GM19239 (cell line): ENCODE measurements at regions not wholly inside any gene's neighbourhood (a gene's known extent, or its start where the extent isn't known, plus 50 kb on each side); places are given as distances from the start of the nearest gene placed in this dataset.
A peak's percentile ranks its signal among the peaks of the same experiment; 100 is the strongest.

Experiments used
- DNase-seq: peaks from one replicate; pipeline ENCODE4 v3.0.0; 2011; ENCODE audit warnings: low spot score; ENCODE audit not compliant: insufficient read length
- FAIRE-seq: peaks from 2 replicates; lab custom pipeline; 2011; peaks lifted over from hg19 to GRCh38; lab: Jason Lieb, UNC

DNA sequence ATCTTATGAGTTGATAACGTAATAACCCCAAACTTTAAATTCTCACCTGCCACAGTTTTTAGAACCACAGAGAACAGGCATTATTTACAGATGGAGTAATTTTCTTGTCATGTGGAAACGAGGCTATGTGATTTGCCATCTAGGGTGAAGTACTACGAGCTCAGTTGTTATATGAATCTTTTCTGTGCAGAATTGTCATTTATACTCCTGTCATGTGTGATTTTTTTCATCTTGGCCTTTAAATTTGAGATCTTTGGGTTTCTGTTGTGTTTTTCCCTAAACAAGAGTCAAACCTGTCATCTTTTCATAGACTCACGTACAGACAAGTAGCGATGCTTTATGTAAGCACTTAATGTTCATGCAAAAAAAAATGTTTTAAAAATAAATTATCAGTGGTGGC lies 153.7 kb upstream of the TAC1 start:
- FAIRE-seq (no peak), DNase-seq (no peak)

DNA sequence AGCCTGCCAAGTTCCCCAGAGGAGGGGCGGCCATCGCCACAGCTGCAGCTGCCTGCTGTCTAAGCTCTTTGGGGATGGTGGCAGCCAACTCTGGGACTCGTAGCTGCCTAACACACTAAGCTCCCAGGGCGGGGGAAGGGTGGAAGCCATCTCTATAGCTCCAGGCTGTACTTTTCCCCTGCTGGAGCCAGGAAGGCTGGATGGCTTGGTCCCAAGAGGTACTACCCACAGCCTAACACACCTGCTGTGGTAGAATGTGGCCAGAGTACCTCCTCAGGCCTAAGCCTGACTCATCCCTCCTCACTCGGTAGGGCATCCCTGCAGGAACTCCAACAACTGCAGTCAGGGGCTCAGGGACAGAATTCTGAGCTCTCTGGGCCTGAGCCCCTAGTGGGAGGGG lies 151.7 kb upstream of the TAC1 start:
- FAIRE-seq (no peak), DNase-seq (no peak)

DNA sequence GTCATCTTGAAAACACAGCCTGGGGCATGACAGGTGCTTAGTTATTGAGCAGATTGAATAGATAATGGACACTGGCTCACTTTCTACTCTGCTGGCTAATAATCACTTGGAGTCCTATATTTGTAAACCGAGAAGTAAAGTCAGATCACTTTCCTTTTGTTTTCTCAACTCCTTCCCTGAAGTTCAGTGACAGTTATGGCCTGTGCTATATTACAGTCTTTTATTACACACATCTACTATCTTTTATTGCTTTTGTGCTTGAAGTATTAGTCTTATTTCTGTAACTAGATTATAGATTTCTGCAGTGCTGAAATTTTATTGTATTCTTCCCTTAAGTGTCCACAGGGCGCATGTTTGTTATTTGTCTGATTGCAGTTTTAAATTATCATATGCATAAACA lies 136.4 kb upstream of the TAC1 start:
- FAIRE-seq, result no peak
- DNase-seq, result no peak

DNA sequence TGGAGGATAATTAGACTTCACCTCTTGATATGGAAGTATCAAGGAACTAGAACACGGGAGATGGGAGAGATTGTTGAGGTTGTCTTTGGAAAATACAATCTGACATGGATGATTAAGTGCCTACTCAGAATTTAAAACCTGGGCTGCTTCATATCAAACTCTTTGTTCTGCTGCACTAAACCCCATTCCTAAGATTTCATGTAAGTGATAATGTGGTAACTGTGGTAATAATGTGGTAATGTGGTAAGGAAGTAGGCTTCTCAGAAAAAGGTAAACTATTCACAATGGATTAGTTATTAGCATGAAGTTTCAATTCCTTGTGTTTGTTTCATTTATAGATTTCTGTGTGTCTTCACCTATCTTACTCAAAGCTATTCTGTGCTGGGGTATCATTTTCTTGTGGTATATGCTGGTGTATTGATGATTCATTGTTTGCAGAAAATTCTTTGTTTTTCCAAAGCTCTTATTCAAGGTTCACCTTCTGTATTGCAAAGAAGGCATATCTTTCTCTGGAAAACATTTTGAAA lies 129.9 kb upstream of the TAC1 start:
- DNase-seq (no peak), FAIRE-seq (peak; percentile 76)

DNA sequence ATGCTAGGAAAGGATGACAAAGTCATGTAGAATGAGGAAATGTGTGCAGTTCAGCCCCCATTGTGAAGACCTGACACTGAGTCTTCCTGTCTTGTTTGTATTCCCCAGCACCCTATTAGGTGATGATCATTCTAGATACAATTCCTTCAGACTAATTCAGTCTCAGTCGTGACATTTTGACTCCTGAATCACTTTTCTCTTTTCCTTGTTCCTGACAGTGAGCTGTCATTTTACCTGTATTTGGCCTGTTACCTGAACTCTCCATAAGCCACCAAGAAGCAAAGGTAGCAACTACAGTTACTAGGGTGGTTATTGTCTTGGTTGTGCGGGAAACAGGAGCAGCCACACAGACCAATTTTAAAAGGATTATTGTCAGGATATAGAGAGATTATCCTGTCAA lies 111.4 kb upstream of the TAC1 start:
- FAIRE-seq (no peak), DNase-seq (no peak)

DNA sequence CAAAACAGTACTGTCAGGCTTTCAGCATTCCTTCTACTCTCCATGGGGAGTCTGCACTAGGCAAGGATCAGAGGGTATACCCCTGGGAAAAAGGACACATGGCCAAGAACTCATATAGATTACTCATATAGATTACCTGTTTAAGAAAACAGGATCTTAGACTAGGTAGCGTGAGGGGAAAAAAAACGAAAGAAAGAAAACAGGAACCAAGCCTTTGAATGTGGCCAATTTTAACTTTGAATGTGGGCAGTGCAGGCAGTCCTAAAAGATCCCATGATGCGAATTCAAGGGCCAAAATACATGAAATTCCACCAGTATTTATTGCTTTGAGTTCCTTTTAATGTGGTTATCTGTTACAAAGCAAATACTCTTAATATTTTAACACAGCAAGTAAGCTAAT lies 108.6 kb upstream of the TAC1 start:
- peak; percentile 33 for FAIRE-seq
- DNase-seq, result no peak

DNA sequence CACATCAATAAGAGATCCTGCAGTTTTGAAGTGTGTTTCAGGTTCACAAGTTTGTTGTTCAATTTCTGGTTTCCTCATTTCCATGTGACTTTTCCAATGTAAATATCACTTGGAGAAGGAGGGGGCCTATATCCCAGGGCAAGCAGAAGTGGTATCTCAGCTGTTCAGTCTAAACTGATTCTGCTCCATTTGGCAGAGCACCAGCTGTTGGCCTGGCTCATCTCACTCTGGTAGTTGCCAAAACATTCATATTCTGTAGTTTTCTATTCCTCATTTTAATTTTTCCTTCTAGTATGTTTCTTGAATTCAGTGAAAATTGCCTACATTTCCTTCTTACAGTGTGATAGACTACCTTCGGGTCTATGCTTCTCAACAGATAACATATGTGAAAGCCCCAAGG lies 101.8 kb upstream of the TAC1 start:
- DNase-seq (no peak), FAIRE-seq (no peak)

DNA sequence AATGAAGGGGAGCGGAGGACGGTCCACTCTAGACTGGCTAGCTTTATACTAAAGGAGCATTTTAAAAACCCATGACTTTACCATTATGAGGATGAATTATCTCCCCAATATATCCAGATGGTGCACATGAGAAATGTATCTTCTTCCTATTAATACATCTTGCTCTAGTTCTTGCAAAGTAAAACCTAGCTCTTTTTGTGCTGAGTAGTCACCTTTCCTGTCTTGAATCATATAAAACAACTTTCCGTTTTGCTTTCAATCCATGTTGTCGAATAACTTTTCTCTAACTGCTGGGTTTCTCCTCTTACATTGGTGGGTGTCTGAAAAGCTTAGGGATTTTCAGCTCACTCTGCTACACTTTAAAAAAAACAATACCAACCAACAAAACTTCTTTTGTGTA lies 96.3 kb upstream of the TAC1 start:
- no peak for FAIRE-seq
- no peak for DNase-seq

DNA sequence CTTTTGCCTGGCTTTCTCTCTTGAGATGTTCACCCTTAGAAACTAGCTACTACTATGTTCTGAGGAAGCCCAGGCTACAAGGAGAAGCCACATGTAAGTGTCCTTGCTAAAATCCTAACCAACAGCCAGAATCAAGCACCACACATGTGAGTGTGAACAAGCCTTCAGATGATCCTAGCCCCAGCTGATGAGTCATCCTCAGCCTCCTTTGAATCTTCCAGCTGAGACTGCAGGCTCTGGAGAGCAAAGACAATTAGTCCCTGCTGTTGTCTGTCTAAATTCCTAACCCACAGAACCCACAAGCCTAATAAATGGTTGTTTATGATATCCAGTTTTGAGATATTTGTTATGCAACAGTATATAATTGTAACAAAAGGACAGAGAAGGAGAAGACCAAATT lies 92.8 kb upstream of the TAC1 start:
- DNase-seq, result no peak
- FAIRE-seq, result no peak

DNA sequence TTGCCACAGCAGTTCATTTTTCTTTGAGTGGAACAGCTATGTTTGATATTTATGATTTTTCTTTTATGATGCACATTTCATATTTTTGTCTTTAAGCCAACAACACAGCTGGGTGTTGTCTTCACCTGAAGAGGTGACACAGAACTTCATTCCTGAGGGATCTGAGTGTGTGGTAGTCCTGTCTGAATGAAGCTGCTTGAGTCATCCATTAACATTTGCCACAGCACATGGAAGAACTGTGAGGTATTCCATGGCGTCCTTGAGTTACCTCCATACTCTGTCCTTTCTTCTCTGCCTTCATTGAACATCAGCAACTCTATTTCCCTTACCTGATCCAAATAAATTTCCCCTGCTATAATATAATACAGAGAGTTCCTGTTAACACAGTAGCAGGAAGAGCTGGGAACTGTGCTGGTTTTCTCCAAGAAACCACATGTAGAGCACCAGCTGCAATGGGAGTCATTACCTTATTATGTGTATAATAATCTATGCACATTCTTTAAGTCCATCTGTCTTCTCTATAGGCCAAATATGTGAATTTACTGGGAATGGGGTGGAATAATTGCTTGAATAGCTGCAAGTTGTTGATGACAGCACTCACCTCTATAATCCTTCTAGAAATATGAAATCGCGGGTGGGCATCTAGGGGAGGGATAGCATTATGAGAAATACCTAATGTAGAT lies 72.4 kb upstream of the TAC1 start:
- FAIRE-seq (no peak), DNase-seq (no peak)

DNA sequence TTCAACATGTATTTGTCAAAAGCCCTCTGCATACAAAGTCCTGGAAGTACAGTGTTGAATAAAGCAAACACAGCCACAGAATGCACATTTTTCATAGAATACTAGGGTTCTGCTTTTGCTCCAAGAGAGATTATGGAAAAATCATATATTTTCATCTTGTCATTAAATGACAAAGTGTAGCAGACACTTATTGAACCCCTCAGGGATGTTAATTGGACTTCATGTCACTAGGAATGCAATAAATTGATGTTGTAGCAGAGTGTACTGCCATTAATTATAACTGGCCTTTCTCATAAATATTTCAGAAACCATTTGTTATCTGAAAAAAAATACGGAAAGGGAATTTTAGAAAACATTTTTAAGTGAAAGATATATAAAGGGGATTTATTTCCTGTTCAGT lies 64.5 kb upstream of the TAC1 start:
- FAIRE-seq, result no peak
- DNase-seq, result no peak

DNA sequence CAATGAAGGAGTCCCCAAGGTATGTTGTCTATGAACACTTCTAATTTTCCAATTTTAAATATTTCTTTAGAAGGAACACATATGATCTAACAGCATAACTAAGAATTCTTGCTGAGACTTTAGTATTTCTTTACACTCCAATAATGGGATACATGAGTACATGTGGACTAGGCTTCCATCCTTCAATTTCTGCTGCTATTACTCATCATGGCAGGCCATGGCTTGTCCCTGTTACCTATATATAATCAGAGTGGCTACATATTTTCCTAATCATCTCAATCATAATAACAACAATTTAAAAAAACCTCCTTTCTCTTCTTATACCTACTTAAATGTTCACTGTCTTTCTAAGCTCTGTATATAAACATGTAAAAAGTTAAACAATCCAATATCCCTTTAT lies 60.3 kb upstream of the TAC1 start:
- FAIRE-seq (no peak), DNase-seq (no peak)

DNA sequence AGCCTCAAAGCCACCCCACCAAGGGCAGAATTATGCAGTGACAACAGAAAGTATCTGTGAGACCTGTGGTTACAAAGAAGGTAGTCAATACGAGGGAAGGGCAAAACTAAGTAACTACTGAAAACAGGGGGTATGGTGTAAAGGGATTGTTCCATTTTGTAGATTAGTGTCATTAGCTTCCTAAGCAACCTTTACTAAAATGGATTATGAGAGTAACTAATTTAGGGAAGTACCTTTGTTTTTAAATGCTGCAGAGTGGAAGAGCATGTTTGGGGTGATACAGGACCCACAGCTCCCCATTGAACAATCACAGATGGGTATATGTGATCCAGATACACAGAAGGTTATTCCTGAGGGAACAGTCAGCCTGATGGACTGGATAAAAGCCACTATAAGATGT lies 51.3 kb upstream of the TAC1 start:
- FAIRE-seq, result no peak
- no peak for DNase-seq
